H1 (cell line): ENCODE measurements at regions not wholly inside any gene's neighbourhood (a gene's known extent, or its start where the extent isn't known, plus 50 kb on each side); places are given as distances from the start of the nearest gene placed in this dataset.

Experiments
- EP300 ChIP-seq, 2 experiments: IDR thresholded peaks; 1 replicate in 1 of 2; 2 replicates in 1 of 2; pipeline ENCODE4 v1.6.1; 2011 to 2012; ENCODE audit warnings: low read depth in 2 of 2, low read length in 2 of 2, mild to moderate bottlenecking in 2 of 2, borderline replicate concordance in 1 of 2, inconsistent platforms in 1 of 2, moderate library complexity in 1 of 2
- MAFK ChIP-seq: IDR thresholded peaks from 2 replicates; pipeline ENCODE4 v1.6.1; 2012; ENCODE audit warnings: low read depth, mild to moderate bottlenecking, improper control_type of control experiment, low read length
- MAX ChIP-seq: IDR thresholded peaks from 2 replicates; pipeline ENCODE4 v1.6.1; 2012; ENCODE audit warnings: inconsistent platforms
- POLR2A ChIP-seq, 2 experiments: IDR thresholded peaks; 1 replicate in 1 of 2; 2 replicates in 1 of 2; pipeline ENCODE4 v1.6.1; 2011; ENCODE audit warnings: low read depth in 2 of 2, low read length in 2 of 2, mild to moderate bottlenecking in 2 of 2; ENCODE audit errors: control extremely low read depth in 1 of 2
- POLR2AphosphoS5 ChIP-seq: IDR thresholded peaks from 2 replicates; pipeline ENCODE4 v1.6.1; 2011; ENCODE audit warnings: low read depth, low read length
- RFX5 ChIP-seq: IDR thresholded peaks from 2 replicates; pipeline ENCODE4 v1.6.1; 2011; ENCODE audit warnings: low read depth, low read length, improper control_type of control experiment, borderline replicate concordance
- TAF1 ChIP-seq: IDR thresholded peaks from 2 replicates; pipeline ENCODE4 v1.6.1; 2011; ENCODE audit warnings: mild to moderate bottlenecking, low read depth, low read length
- TCF12 ChIP-seq: IDR thresholded peaks from 2 replicates; pipeline ENCODE4 v1.6.1; 2011; ENCODE audit warnings: low read depth, mild to moderate bottlenecking, low read length
- USF2 ChIP-seq: IDR thresholded peaks from 2 replicates; pipeline ENCODE4 v1.6.1; 2011; ENCODE audit warnings: low read length, improper control_type of control experiment
- ZNF274 ChIP-seq: IDR thresholded peaks from 2 replicates; pipeline ENCODE4 v1.7.0; 2012; ENCODE audit warnings: low read length, borderline replicate concordance; ENCODE audit errors: extremely low read depth
- TF ChIP-seq, protein P1 (sequence below), 3 experiments: IDR thresholded peaks; 1 replicate in 2 of 3; 2 replicates in 1 of 3; pipeline versions ENCODE4 v1.5.1 to v1.6.1; 2011; ENCODE audit warnings: low read length in 3 of 3, mild to moderate bottlenecking in 3 of 3, inconsistent platforms in 2 of 3, low read depth in 1 of 3, moderate library complexity in 1 of 3; ENCODE audit not compliant: insufficient read depth in 1 of 3; ENCODE audit errors: control extremely low read depth in 1 of 3

DNA sequence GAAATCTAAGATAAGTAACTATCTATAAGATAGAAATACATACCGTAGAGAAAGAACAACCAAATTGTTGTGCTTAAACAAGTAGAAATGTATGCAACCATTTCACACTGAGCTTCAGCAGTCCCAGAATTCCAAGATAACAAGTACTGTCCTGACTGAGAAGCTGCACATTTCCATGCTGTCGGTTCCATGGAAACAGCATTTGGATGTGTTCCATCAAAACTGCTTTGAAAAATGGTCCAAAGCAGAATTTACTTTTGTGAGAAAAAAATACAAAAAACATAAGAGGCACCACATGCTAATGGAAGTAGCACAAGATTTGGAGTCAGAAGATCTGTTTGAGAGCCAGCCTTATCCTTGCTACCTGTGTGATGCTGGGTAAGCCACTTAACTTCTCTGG is 92.6 kb downstream of the MTERF1 start:
- TF ChIP-seq MAX (no peak), POLR2AphosphoS5 (no peak), POLR2A (IDR thresholded peaks at IDR 0.05; ENCODE audit: control extremely low read depth in 1 of 2, low read depth in 2 of 2, low read length in 2 of 2) (no peak), MAFK (no peak), RFX5 (no peak), ZNF274 (no peak), TCF12 (no peak), USF2 (no peak), EP300 (IDR thresholded peaks at IDR 0.05; ENCODE audit: borderline replicate concordance in 1 of 2, low read depth in 2 of 2, low read length in 2 of 2) (no peak), TAF1 (no peak)
- TF ChIP-seq, protein P1, sequence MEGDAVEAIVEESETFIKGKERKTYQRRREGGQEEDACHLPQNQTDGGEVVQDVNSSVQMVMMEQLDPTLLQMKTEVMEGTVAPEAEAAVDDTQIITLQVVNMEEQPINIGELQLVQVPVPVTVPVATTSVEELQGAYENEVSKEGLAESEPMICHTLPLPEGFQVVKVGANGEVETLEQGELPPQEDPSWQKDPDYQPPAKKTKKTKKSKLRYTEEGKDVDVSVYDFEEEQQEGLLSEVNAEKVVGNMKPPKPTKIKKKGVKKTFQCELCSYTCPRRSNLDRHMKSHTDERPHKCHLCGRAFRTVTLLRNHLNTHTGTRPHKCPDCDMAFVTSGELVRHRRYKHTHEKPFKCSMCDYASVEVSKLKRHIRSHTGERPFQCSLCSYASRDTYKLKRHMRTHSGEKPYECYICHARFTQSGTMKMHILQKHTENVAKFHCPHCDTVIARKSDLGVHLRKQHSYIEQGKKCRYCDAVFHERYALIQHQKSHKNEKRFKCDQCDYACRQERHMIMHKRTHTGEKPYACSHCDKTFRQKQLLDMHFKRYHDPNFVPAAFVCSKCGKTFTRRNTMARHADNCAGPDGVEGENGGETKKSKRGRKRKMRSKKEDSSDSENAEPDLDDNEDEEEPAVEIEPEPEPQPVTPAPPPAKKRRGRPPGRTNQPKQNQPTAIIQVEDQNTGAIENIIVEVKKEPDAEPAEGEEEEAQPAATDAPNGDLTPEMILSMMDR (IDR thresholded peaks at IDR 0.05; ENCODE audit: control extremely low read depth in 1 of 3, insufficient read depth in 1 of 3, low read depth in 1 of 3, low read length in 3 of 3), result no peak
